Stimulated activated effector memory CD8-positive, alpha-beta T cell treated with anti-CD3 and anti-CD28 coated beads, Interleukin-12 subunit alpha, Interleukin-12 subunit beta, amount 100 ng/mL, for 72 hours (primary cell): ENCODE measurements at regions not wholly inside any gene's neighbourhood (a gene's known extent, or its start where the extent isn't known, plus 50 kb on each side); places are given as distances from the start of the nearest gene placed in this dataset.

Experiments
- ATAC-seq: fragments of 150-1000 bp; cut with Tn5 transposase; 2 replicates; pipeline ENCODE4 v1.10.0; 2021
- DNase-seq, 2 donors: peaks; one replicate each; pipeline ENCODE4 v3.0.0; 2021 to 2022; ENCODE audit warnings: low spot score in 2 of 2
- H3K27ac Mint-ChIP-seq: one replicate; pipeline ENCODE4 v1.8.0; 2022; ENCODE audit warnings: mild to moderate bottlenecking, mixed read lengths
- H3K36me3 Mint-ChIP-seq: one replicate; pipeline ENCODE4 v1.8.0; 2022; ENCODE audit warnings: mild to moderate bottlenecking, mixed read lengths
- H3K4me1 Mint-ChIP-seq: one replicate; pipeline ENCODE4 v1.8.0; 2022; ENCODE audit warnings: mixed read lengths
- H3K4me3 Mint-ChIP-seq: one replicate; pipeline ENCODE4 v1.8.0; 2022; ENCODE audit warnings: mild to moderate bottlenecking, mixed read lengths
- H3K9me3 Mint-ChIP-seq: one replicate; pipeline ENCODE4 v1.8.0; 2022; ENCODE audit warnings: mixed read lengths

GRCh38 chr2:6412533-6413091 lies 453.1 kb downstream of the CMPK2 start:
- Mint-ChIP-seq H3K9me3 (peaks cover 8% of the 10 kb centered on the region), H3K4me1 (no peaks in the 10 kb centered on the region), H3K4me3 (no peak overlapping the region), H3K27ac (no peak overlapping the region), H3K36me3 (no peaks in the 10 kb centered on the region)
- no peak for DNase-seq
- ATAC-seq = no peak

- peaks cover 11% of the 10 kb centered on the region for H3K9me3 Mint-ChIP-seq
- DNase-seq = no peak
Measured at GRCh38 chr2:6417050-6417449, 448.7 kb downstream of the CMPK2 start.

GRCh38 chr2:6418291-6418690 lies 447.4 kb downstream of the CMPK2 start:
- DNase-seq (no peak), ATAC-seq (no peak)
- peaks cover 8% of the 10 kb centered on the region for H3K9me3 Mint-ChIP-seq
- no peak overlapping the region for H3K4me3 Mint-ChIP-seq
- H3K4me1 Mint-ChIP-seq = no peaks in the 10 kb centered on the region
- no peak overlapping the region for H3K27ac Mint-ChIP-seq
- no peaks in the 10 kb centered on the region for H3K36me3 Mint-ChIP-seq

More at GRCh38 chr2:6417050-6417449, 448.7 kb downstream of the CMPK2 start:
- Mint-ChIP-seq H3K4me3 (no peak overlapping the region), H3K36me3 (no peaks in the 10 kb centered on the region), H3K27ac (no peak overlapping the region), H3K4me1 (no peaks in the 10 kb centered on the region)
- no peak for ATAC-seq

GRCh38 chr2:6421138-6421730 lies 444.5 kb downstream of the CMPK2 start:
- no peak overlapping the region for H3K4me3 Mint-ChIP-seq
- no peak for ATAC-seq

GRCh38 chr2:6421888-6422287 lies 443.8 kb downstream of the CMPK2 start:
- ATAC-seq (no peak), DNase-seq (no peak)
- Mint-ChIP-seq H3K36me3 (no peaks in the 10 kb centered on the region), H3K27ac (no peak overlapping the region), H3K4me3 (no peak overlapping the region), H3K4me1 (no peaks in the 10 kb centered on the region), H3K9me3 (peaks cover 10% of the 10 kb centered on the region)

More at GRCh38 chr2:6421138-6421730, 444.5 kb downstream of the CMPK2 start:
- H3K4me1 Mint-ChIP-seq = no peaks in the 10 kb centered on the region
- no peak for DNase-seq
- H3K36me3 Mint-ChIP-seq = no peaks in the 10 kb centered on the region
- no peak overlapping the region for H3K27ac Mint-ChIP-seq
- peaks cover 8% of the 10 kb centered on the region for H3K9me3 Mint-ChIP-seq

GRCh38 chr2:6423157-6423556 lies 442.6 kb downstream of the CMPK2 start:
- H3K36me3 Mint-ChIP-seq = no peaks in the 10 kb centered on the region
- no peaks in the 10 kb centered on the region for H3K4me1 Mint-ChIP-seq
- no peak overlapping the region for H3K27ac Mint-ChIP-seq
- DNase-seq = no peak
- H3K9me3 Mint-ChIP-seq = peaks cover 7% of the 10 kb centered on the region
- no peak overlapping the region for H3K4me3 Mint-ChIP-seq
- ATAC-seq = no peak

GRCh38 chr2:6423944-6424343 lies 441.8 kb downstream of the CMPK2 start:
- no peaks in the 10 kb centered on the region for H3K36me3 Mint-ChIP-seq
- no peak for ATAC-seq
- no peak overlapping the region for H3K4me3 Mint-ChIP-seq
- H3K27ac Mint-ChIP-seq = no peak overlapping the region
- H3K4me1 Mint-ChIP-seq = no peaks in the 10 kb centered on the region
- DNase-seq = no peak
- H3K9me3 Mint-ChIP-seq = peaks cover 4% of the 10 kb centered on the region

- Mint-ChIP-seq H3K27ac (no peak overlapping the region), H3K9me3 (peaks cover 6% of the 10 kb centered on the region), H3K36me3 (no peaks in the 10 kb centered on the region), H3K4me3 (no peak overlapping the region), H3K4me1 (no peaks in the 10 kb centered on the region)
- DNase-seq = no peak
- ATAC-seq = no peak
Measured at GRCh38 chr2:6425032-6425431, 440.7 kb downstream of the CMPK2 start.

GRCh38 chr2:6429210-6429986 lies 436.3 kb downstream of the CMPK2 start:
- H3K27ac Mint-ChIP-seq = no peak overlapping the region
- no peak overlapping the region for H3K4me3 Mint-ChIP-seq
- H3K4me1 Mint-ChIP-seq = no peaks in the 10 kb centered on the region
- H3K9me3 Mint-ChIP-seq = peaks cover 14% of the 10 kb centered on the region
- H3K36me3 Mint-ChIP-seq = no peaks in the 10 kb centered on the region
- DNase-seq = no peak
- ATAC-seq = no peak

GRCh38 chr2:6434438-6434837 lies 431.3 kb downstream of the CMPK2 start:
- Mint-ChIP-seq H3K4me3 (no peak overlapping the region), H3K27ac (no peak overlapping the region), H3K36me3 (no peaks in the 10 kb centered on the region), H3K9me3 (peaks cover 8% of the 10 kb centered on the region), H3K4me1 (no peaks in the 10 kb centered on the region)
- ATAC-seq = no peak
- DNase-seq = no peak

GRCh38 chr2:6441800-6442199 lies 423.9 kb downstream of the CMPK2 start:
- Mint-ChIP-seq H3K4me3 (no peak overlapping the region), H3K9me3 (no peaks in the 10 kb centered on the region), H3K27ac (no peak overlapping the region), H3K36me3 (no peaks in the 10 kb centered on the region), H3K4me1 (no peaks in the 10 kb centered on the region)
- DNase-seq (no peak), ATAC-seq (no peak)

- ATAC-seq (no peak), DNase-seq (no peak)
- H3K4me3 Mint-ChIP-seq = no peak overlapping the region
- no peak overlapping the region for H3K27ac Mint-ChIP-seq
- H3K9me3 Mint-ChIP-seq = no peaks in the 10 kb centered on the region
- no peaks in the 10 kb centered on the region for H3K36me3 Mint-ChIP-seq
- H3K4me1 Mint-ChIP-seq = no peaks in the 10 kb centered on the region
Measured at GRCh38 chr2:6442252-6442985, 423.3 kb downstream of the CMPK2 start.

GRCh38 chr2:6443061-6443823 lies 422.5 kb downstream of the CMPK2 start:
- no peaks in the 10 kb centered on the region for H3K9me3 Mint-ChIP-seq
- no peak for DNase-seq
- no peaks in the 10 kb centered on the region for H3K36me3 Mint-ChIP-seq
- H3K4me3 Mint-ChIP-seq = no peak overlapping the region
- no peak for ATAC-seq
- H3K4me1 Mint-ChIP-seq = no peaks in the 10 kb centered on the region
- H3K27ac Mint-ChIP-seq = no peak overlapping the region

GRCh38 chr2:6444514-6444913 lies 421.2 kb downstream of the CMPK2 start:
- DNase-seq = no peak
- H3K9me3 Mint-ChIP-seq = no peaks in the 10 kb centered on the region
- H3K27ac Mint-ChIP-seq = no peak overlapping the region
- no peaks in the 10 kb centered on the region for H3K36me3 Mint-ChIP-seq
- no peak for ATAC-seq
- H3K4me3 Mint-ChIP-seq = no peak overlapping the region
- H3K4me1 Mint-ChIP-seq = no peaks in the 10 kb centered on the region

- Mint-ChIP-seq H3K27ac (no peak overlapping the region), H3K4me3 (no peak overlapping the region), H3K9me3 (no peaks in the 10 kb centered on the region), H3K36me3 (no peaks in the 10 kb centered on the region), H3K4me1 (no peaks in the 10 kb centered on the region)
- ATAC-seq = no peak
- no peak for DNase-seq
Measured at GRCh38 chr2:6445156-6445555, 420.6 kb downstream of the CMPK2 start.
